ENCODE measurements at regions not wholly inside any gene's neighbourhood (a gene's known extent, or its start where the extent isn't known, plus 50 kb on each side); places are given as distances from the start of the nearest gene placed in this dataset.

- POLR2A ChIA-PET, result no interaction called here
- H3K36me3 ChIP-seq (ENCODE audit: control insufficient read depth, insufficient read depth, low read length), result no peaks in the 10 kb centered on the region
- no peak for TF ChIP-seq CTCF (IDR thresholded peaks at IDR 0.05; ENCODE audit: insufficient read depth, low read depth, low read length)
- no peak for DNase-seq (ENCODE audit: low read depth)
- no peak overlapping the region for H3K4me3 ChIP-seq (ENCODE audit: low read depth, low read length)
- H3K27me3 ChIP-seq (ENCODE audit: control insufficient read depth, insufficient read depth, low read length), result no peaks in the 10 kb centered on the region
- CTCF ChIA-PET, result interaction anchor here (0.8 kb wide), 1 partner anchor 8 kb away, joined by 4 read pairs; no protein-coding TSS in a partner anchor
These were observed 304.8 kb downstream of the CDCA7 start for GRCh38 chr2:173659509-173659908.

GRCh38 chr2:173661586-173661985 is 303.6 kb downstream of the SP3 start:
- H3K4me3 ChIP-seq (ENCODE audit: low read depth, low read length), result no peak overlapping the region
- ChIA-PET POLR2A (no interaction called here), CTCF (no interaction called here)
- no peak for TF ChIP-seq CTCF (IDR thresholded peaks at IDR 0.05; ENCODE audit: insufficient read depth, low read depth, low read length)
- DNase-seq (ENCODE audit: low read depth), result no peak
- H3K27me3 ChIP-seq (ENCODE audit: control insufficient read depth, insufficient read depth, low read length), result 0 out of 2 replicates have a peak, but pooled peaks cover 1% of the 10 kb centered on the region
- no peaks in the 10 kb centered on the region for H3K36me3 ChIP-seq (ENCODE audit: control insufficient read depth, insufficient read depth, low read length)

GRCh38 chr2:173663353-173663752 is 301.8 kb downstream of the SP3 start:
- CTCF ChIA-PET, result interaction anchor here (1.2 to 1.6 kb wide), 2 partner anchors 8 to 10 kb away, joined by 4 to 6 read pairs; no protein-coding TSS in a partner anchor

GRCh38 chr2:173663835-173664512 is 301.2 kb downstream of the SP3 start:
- Histone ChIP-seq H3K27me3 (ENCODE audit: control insufficient read depth, insufficient read depth, low read length) (0 out of 2 replicates have a peak, but pooled peaks cover 1% of the 10 kb centered on the region), H3K4me3 (ENCODE audit: low read depth, low read length) (no peak overlapping the region), H3K36me3 (ENCODE audit: control insufficient read depth, insufficient read depth, low read length) (no peaks in the 10 kb centered on the region)
- no peak for TF ChIP-seq CTCF (IDR thresholded peaks at IDR 0.05; ENCODE audit: insufficient read depth, low read depth, low read length)
- DNase-seq (ENCODE audit: low read depth), result no peak
- ChIA-PET POLR2A (no interaction called here), CTCF (interaction anchor here (1.2 to 1.6 kb wide), 2 partner anchors 9 kb away, joined by 4 to 6 read pairs; no protein-coding TSS in a partner anchor)

More at GRCh38 chr2:173663353-173663752, 301.8 kb downstream of the SP3 start:
- no peak overlapping the region for H3K4me3 ChIP-seq (ENCODE audit: low read depth, low read length)
- TF ChIP-seq CTCF (IDR thresholded peaks at IDR 0.05; ENCODE audit: insufficient read depth, low read depth, low read length), result no peak
- 0 out of 2 replicates have a peak, but pooled peaks cover 1% of the 10 kb centered on the region for H3K27me3 ChIP-seq (ENCODE audit: control insufficient read depth, insufficient read depth, low read length)
- POLR2A ChIA-PET, result no interaction called here
- no peaks in the 10 kb centered on the region for H3K36me3 ChIP-seq (ENCODE audit: control insufficient read depth, insufficient read depth, low read length)
- no peak for DNase-seq (ENCODE audit: low read depth)

GRCh38 chr2:173664513-173664910 is 300.7 kb downstream of the SP3 start:
- Histone ChIP-seq H3K36me3 (ENCODE audit: control insufficient read depth, insufficient read depth, low read length) (no peaks in the 10 kb centered on the region), H3K4me3 (ENCODE audit: low read depth, low read length) (no peak overlapping the region), H3K27me3 (ENCODE audit: control insufficient read depth, insufficient read depth, low read length) (0 out of 2 replicates have a peak, but pooled peaks cover 1% of the 10 kb centered on the region)
- ChIA-PET CTCF (interaction anchor here (1.2 to 1.6 kb wide), 3 partner anchors 9 to 262 kb away, joined by 4 to 7 read pairs (median 6); no protein-coding TSS in a partner anchor), POLR2A (no interaction called here)
- no peak for TF ChIP-seq CTCF (IDR thresholded peaks at IDR 0.05; ENCODE audit: insufficient read depth, low read depth, low read length)
- DNase-seq (ENCODE audit: low read depth), result no peak
